ENCODE measurements at regions not wholly inside any gene's neighbourhood (a gene's known extent, or its start where the extent isn't known, plus 50 kb on each side); places are given as distances from the start of the nearest gene placed in this dataset.

DNA sequence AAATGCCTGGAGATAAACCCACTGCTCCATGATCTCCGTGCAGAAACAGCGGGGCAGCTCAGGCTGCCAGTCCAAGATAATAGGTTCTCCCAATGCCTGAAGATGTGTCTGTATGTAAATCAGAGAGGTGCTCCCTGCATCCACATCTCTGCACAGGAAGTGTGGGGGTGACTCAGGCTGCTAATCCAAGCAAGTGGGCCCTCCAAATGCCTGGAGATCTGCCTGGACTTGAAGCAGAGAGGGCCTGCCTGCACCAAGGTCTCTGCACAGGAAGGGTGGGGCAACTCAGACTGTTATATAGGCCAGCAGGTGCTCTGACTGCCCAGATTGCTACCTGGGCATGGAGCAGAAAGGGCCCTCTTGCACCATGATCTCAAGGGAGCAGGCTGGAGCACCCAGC is 504.7 kb downstream of the LRFN5 start:
- ChIA-PET CTCF (no interaction called here), POLR2A (no interaction called here)
- Histone ChIP-seq H3K27me3 (ENCODE audit: insufficient read depth) (no peaks in the 10 kb centered on the region), H3K79me2 (ENCODE audit: insufficient read depth) (no peaks in the 10 kb centered on the region), H3K27ac (ENCODE audit: low read depth in 2 of 2, low read length in 1 of 2) (no peak overlapping the region), H3K4me2 (no peak overlapping the region), H3F3A (replicated peaks; ENCODE audit: insufficient read depth) (no peaks in the 10 kb centered on the region), H3K9me3 (no peaks in the 10 kb centered on the region), H3K4me1 (ENCODE audit: control insufficient read depth in 1 of 2, insufficient read depth in 2 of 2, low read depth in 1 of 2, low read length in 1 of 2) (no peaks in the 10 kb centered on the region), H3K36me3 (replicated peaks in 1 of 2; ENCODE audit: control insufficient read depth in 1 of 2, insufficient read depth in 2 of 2, low read length in 1 of 2) (no peaks in the 10 kb centered on the region), H3K9ac (no peak overlapping the region), H4K20me1 (ENCODE audit: insufficient read depth) (no peaks in the 10 kb centered on the region), H2AFZ (ENCODE audit: low read depth) (no peak overlapping the region), H3K4me3 (ENCODE audit: low read depth in 2 of 2, low read length in 1 of 2) (no peak overlapping the region), H3K9me2 (no peaks in the 10 kb centered on the region)
- DNase-seq: no peak
- 0% methylated on average over 1 of the region's 2 CpGs for WGBS (ENCODE audit: low lambda C conversion rate)
- TF ChIP-seq NFIC (IDR thresholded peaks at IDR 0.05; ENCODE audit: borderline replicate concordance): no peak

GRCh38 chr14:42110167-42110566 is 503.5 kb downstream of the LRFN5 start:
- Histone ChIP-seq H4K20me1 (ENCODE audit: insufficient read depth) (no peaks in the 10 kb centered on the region), H3K9me3 (no peaks in the 10 kb centered on the region), H3K4me3 (ENCODE audit: low read depth in 2 of 2, low read length in 1 of 2) (no peak overlapping the region; a peak in 1 of 4 replicates), H3K27me3 (ENCODE audit: insufficient read depth) (no peaks in the 10 kb centered on the region), H3K9me2 (no peaks in the 10 kb centered on the region), H3K79me2 (ENCODE audit: insufficient read depth) (no peaks in the 10 kb centered on the region), H3F3A (replicated peaks; ENCODE audit: insufficient read depth) (no peaks in the 10 kb centered on the region), H3K36me3 (replicated peaks in 1 of 2; ENCODE audit: control insufficient read depth in 1 of 2, insufficient read depth in 2 of 2, low read length in 1 of 2) (no peaks in the 10 kb centered on the region), H3K4me1 (ENCODE audit: control insufficient read depth in 1 of 2, insufficient read depth in 2 of 2, low read depth in 1 of 2, low read length in 1 of 2) (no peaks in the 10 kb centered on the region), H3K9ac (no peak overlapping the region), H2AFZ (ENCODE audit: low read depth) (no peak overlapping the region), H3K4me2 (no peak overlapping the region), H3K27ac (ENCODE audit: low read depth in 2 of 2, low read length in 1 of 2) (no peak overlapping the region)
- 11% methylated on average over 1 of the region's 1 CpG for WGBS (ENCODE audit: low lambda C conversion rate)
- DNase-seq: peak; percentile 1
- CTCF ChIA-PET: no interaction called here
- TF ChIP-seq YY1 (IDR thresholded peaks at IDR 0.05; ENCODE audit: low read depth): no peak
- TF ChIP-seq RAD21 (IDR thresholded peaks at IDR 0.05; ENCODE audit: low read length): peak; percentile 55
- TF ChIP-seq MEF2A (IDR thresholded peaks at IDR 0.05; ENCODE audit: borderline replicate concordance, low read depth): no peak
- peak; percentile 36; the same call in 1 of the 2 replicates for TF ChIP-seq SMC3 (IDR thresholded peaks at IDR 0.05; ENCODE audit: low read depth, low read length)
- TF ChIP-seq EP300 (IDR thresholded peaks at IDR 0.05; ENCODE audit: borderline replicate concordance in 1 of 2, low read depth in 1 of 2, low read length in 1 of 2): no peak
- TF ChIP-seq TEAD4 (IDR thresholded peaks at IDR 0.05; ENCODE audit: borderline replicate concordance, insufficient read depth): no peak
- TF ChIP-seq, protein P1, sequence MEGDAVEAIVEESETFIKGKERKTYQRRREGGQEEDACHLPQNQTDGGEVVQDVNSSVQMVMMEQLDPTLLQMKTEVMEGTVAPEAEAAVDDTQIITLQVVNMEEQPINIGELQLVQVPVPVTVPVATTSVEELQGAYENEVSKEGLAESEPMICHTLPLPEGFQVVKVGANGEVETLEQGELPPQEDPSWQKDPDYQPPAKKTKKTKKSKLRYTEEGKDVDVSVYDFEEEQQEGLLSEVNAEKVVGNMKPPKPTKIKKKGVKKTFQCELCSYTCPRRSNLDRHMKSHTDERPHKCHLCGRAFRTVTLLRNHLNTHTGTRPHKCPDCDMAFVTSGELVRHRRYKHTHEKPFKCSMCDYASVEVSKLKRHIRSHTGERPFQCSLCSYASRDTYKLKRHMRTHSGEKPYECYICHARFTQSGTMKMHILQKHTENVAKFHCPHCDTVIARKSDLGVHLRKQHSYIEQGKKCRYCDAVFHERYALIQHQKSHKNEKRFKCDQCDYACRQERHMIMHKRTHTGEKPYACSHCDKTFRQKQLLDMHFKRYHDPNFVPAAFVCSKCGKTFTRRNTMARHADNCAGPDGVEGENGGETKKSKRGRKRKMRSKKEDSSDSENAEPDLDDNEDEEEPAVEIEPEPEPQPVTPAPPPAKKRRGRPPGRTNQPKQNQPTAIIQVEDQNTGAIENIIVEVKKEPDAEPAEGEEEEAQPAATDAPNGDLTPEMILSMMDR (IDR thresholded peaks at IDR 0.05): peak; percentile 57
- TF ChIP-seq FOXM1 (IDR thresholded peaks at IDR 0.05; ENCODE audit: low read depth): no peak
- POLR2A ChIA-PET: no interaction called here

- Histone ChIP-seq H3K9me3 (no peaks in the 10 kb centered on the region), H3K27ac (ENCODE audit: low read depth in 2 of 2, low read length in 1 of 2) (no peak overlapping the region), H2AFZ (ENCODE audit: low read depth) (no peak overlapping the region), H3K9ac (no peak overlapping the region), H3K4me3 (ENCODE audit: low read depth in 2 of 2, low read length in 1 of 2) (no peak overlapping the region), H3K9me2 (no peaks in the 10 kb centered on the region), H4K20me1 (ENCODE audit: insufficient read depth) (no peaks in the 10 kb centered on the region), H3K4me2 (no peak overlapping the region), H3F3A (replicated peaks; ENCODE audit: insufficient read depth) (no peaks in the 10 kb centered on the region), H3K36me3 (replicated peaks in 1 of 2; ENCODE audit: control insufficient read depth in 1 of 2, insufficient read depth in 2 of 2, low read length in 1 of 2) (no peaks in the 10 kb centered on the region), H3K4me1 (ENCODE audit: control insufficient read depth in 1 of 2, insufficient read depth in 2 of 2, low read depth in 1 of 2, low read length in 1 of 2) (no peaks in the 10 kb centered on the region), H3K79me2 (ENCODE audit: insufficient read depth) (no peaks in the 10 kb centered on the region), H3K27me3 (ENCODE audit: insufficient read depth) (no peaks in the 10 kb centered on the region)
- ChIA-PET CTCF (no interaction called here), POLR2A (no interaction called here)
- no CpG with 5 or more reads among the region's 2 CpGs for WGBS (ENCODE audit: low lambda C conversion rate)
- no peak for DNase-seq
- TF ChIP-seq SIN3A (IDR thresholded peaks at IDR 0.05; ENCODE audit: borderline replicate concordance, low read depth, low read length) (no peak), FOXM1 (IDR thresholded peaks at IDR 0.05; ENCODE audit: low read depth) (no peak), EP300 (IDR thresholded peaks at IDR 0.05; ENCODE audit: borderline replicate concordance in 1 of 2, low read depth in 1 of 2, low read length in 1 of 2) (no peak), YY1 (IDR thresholded peaks at IDR 0.05; ENCODE audit: low read depth) (no peak), REST (IDR thresholded peaks at IDR 0.05; ENCODE audit: low read depth, low read length) (no peak), IRF3 (IDR thresholded peaks at IDR 0.05; ENCODE audit: low read depth, low read length) (no peak), MXI1 (IDR thresholded peaks at IDR 0.05; ENCODE audit: low read depth, low read length) (no peak)
- TF ChIP-seq, protein P1 (IDR thresholded peaks at IDR 0.05): no peak
Observed at GRCh38 chr14:42095155-42095554, 488.5 kb downstream of the LRFN5 start.

All from SK-N-SH (cell line).